WERI-Rb-1 (cell line): ENCODE measurements at regions not wholly inside any gene's neighbourhood (a gene's known extent, or its start where the extent isn't known, plus 50 kb on each side); places are given as distances from the start of the nearest gene placed in this dataset.

Experiments used
- DNase-seq: peaks from one replicate; pipeline ENCODE4 v3.0.0-alpha.2; 2020
- H3K27ac ChIP-seq: fragments of 250-450 bp; sonication (Bioruptor Pico); 2 replicates; pipeline ENCODE4 v1.5.1; 2020; ENCODE audit warnings: mild to moderate bottlenecking, moderate library complexity
- H3K27me3 ChIP-seq: fragments of 250-450 bp; sonication (Bioruptor Pico); 2 replicates; pipeline ENCODE4 v1.5.1; 2021; ENCODE audit warnings: mild to moderate bottlenecking, low read depth, moderate library complexity; ENCODE audit not compliant: insufficient read depth, severe bottlenecking
- H3K36me3 ChIP-seq: fragments of 250-450 bp; sonication (Bioruptor Pico); 2 replicates; pipeline ENCODE4 v1.5.1; 2020; ENCODE audit warnings: mild to moderate bottlenecking, moderate library complexity
- H3K4me3 ChIP-seq: 2 replicates; pipeline ENCODE4 v1.5.1; 2011; ENCODE audit warnings: low read depth, mild to moderate bottlenecking, control low read depth, low read length
- H3K9me3 ChIP-seq: fragments of 250-450 bp; sonication (Bioruptor Pico); 2 replicates; pipeline ENCODE4 v1.5.1; 2021; ENCODE audit warnings: mild to moderate bottlenecking, moderate library complexity; ENCODE audit not compliant: severe bottlenecking
- TF ChIP-seq, protein P1 (sequence below): IDR thresholded peaks from 2 replicates; pipeline ENCODE4 v1.5.1; 2011; ENCODE audit warnings: low read depth, mild to moderate bottlenecking, control low read depth, inconsistent platforms, low read length

- TF ChIP-seq, protein P1, sequence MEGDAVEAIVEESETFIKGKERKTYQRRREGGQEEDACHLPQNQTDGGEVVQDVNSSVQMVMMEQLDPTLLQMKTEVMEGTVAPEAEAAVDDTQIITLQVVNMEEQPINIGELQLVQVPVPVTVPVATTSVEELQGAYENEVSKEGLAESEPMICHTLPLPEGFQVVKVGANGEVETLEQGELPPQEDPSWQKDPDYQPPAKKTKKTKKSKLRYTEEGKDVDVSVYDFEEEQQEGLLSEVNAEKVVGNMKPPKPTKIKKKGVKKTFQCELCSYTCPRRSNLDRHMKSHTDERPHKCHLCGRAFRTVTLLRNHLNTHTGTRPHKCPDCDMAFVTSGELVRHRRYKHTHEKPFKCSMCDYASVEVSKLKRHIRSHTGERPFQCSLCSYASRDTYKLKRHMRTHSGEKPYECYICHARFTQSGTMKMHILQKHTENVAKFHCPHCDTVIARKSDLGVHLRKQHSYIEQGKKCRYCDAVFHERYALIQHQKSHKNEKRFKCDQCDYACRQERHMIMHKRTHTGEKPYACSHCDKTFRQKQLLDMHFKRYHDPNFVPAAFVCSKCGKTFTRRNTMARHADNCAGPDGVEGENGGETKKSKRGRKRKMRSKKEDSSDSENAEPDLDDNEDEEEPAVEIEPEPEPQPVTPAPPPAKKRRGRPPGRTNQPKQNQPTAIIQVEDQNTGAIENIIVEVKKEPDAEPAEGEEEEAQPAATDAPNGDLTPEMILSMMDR: no peak
- Histone ChIP-seq H3K27ac (no peak overlapping the region), H3K4me3 (no peak overlapping the region), H3K27me3 (no peaks in the 10 kb centered on the region), H3K36me3 (no peaks in the 10 kb centered on the region), H3K9me3 (no peaks in the 10 kb centered on the region)
- DNase-seq: no peak
Observed at GRCh38 chr3:177604181-177604580, 406.9 kb upstream of the TBL1XR1 start.

GRCh38 chr3:177606891-177607290 is 409.6 kb upstream of the TBL1XR1 start:
- no peaks in the 10 kb centered on the region for H3K9me3 ChIP-seq
- no peaks in the 10 kb centered on the region for H3K27me3 ChIP-seq
- H3K27ac ChIP-seq: no peak overlapping the region
- TF ChIP-seq, protein P1: no peak
- no peak for DNase-seq
- no peak overlapping the region for H3K4me3 ChIP-seq
- H3K36me3 ChIP-seq: no peaks in the 10 kb centered on the region

DNA sequence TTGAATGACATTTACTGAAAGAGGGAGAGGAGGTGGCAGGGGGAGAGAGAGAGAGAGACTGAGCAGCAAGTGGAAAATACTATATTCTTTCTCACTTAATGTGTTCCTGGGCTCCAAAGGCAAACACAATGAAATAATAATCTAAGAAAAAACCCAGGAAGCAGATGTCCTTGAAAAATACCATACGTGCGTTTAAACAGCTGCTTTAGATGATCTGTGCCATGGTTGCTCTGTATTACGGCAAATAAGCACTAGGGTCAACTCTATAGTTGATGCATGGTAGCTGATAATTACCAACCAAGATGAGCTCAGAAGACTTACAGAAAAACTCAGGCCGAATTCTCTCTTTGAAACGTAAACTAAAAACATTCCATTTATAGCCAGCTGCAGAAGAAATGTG is 410.3 kb upstream of the TBL1XR1 start:
- no peaks in the 10 kb centered on the region for H3K9me3 ChIP-seq
- no peaks in the 10 kb centered on the region for H3K36me3 ChIP-seq
- DNase-seq: no peak
- no peak overlapping the region for H3K4me3 ChIP-seq
- H3K27me3 ChIP-seq: no peaks in the 10 kb centered on the region
- H3K27ac ChIP-seq: no peak overlapping the region
- TF ChIP-seq, protein P1: no peak

- TF ChIP-seq, protein P1: no peak
- Histone ChIP-seq H3K36me3 (no peaks in the 10 kb centered on the region), H3K9me3 (no peaks in the 10 kb centered on the region), H3K4me3 (no peak overlapping the region), H3K27me3 (no peaks in the 10 kb centered on the region), H3K27ac (no peak overlapping the region)
- DNase-seq: no peak
Observed at GRCh38 chr3:177608443-177608842, 411.2 kb upstream of the TBL1XR1 start.

DNA sequence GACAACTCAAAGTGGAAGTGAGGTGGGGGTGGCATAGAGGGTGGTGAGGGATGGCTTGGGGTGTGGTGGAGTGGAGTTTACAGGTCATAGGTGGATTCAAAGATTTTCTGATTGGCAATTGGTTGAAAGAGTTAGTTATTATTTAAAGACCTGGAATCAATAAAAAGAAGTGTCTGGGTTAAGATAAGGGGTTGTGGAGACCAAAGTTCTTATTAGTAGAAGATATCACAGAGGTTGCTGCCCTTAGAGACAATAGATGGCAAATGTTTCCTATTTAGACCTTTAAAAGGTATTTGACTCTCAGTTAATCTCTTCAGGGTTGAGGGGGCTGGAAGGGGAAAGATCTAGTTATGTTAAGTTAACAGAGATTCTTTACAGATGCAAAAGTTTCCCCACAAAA is 412.3 kb upstream of the TBL1XR1 start:
- Histone ChIP-seq H3K36me3 (no peaks in the 10 kb centered on the region), H3K4me3 (no peak overlapping the region), H3K9me3 (no peaks in the 10 kb centered on the region), H3K27ac (no peak overlapping the region), H3K27me3 (no peaks in the 10 kb centered on the region)
- DNase-seq: no peak
- TF ChIP-seq, protein P1: no peak

DNA sequence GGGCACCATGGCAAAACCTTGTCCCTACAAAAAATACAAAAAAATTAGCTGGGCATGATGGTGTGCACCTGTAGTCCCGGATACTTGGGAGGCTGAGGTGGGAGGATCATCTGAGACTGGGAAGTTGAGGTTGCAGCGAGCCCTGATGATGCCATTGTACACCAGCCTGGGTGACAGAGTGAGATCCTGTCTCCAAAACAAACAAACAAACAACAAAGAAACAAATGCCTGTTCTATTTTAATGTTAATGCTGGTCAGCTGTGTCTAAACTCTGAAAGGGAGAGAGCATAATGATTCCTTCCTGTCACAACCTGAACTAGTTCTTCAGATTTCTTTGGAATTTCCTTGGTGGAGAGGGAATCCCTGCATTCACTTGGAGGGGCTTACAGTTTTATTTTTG is 413.0 kb upstream of the TBL1XR1 start:
- Histone ChIP-seq H3K27ac (no peak overlapping the region), H3K27me3 (no peaks in the 10 kb centered on the region), H3K36me3 (no peaks in the 10 kb centered on the region), H3K9me3 (no peaks in the 10 kb centered on the region), H3K4me3 (no peak overlapping the region)
- TF ChIP-seq, protein P1: no peak
- no peak for DNase-seq
